SIG-M5 treated with dmso at 0.1 percent for 504 hours (cell line): ENCODE measurements at regions not wholly inside any gene's neighbourhood (a gene's known extent, or its start where the extent isn't known, plus 50 kb on each side); places are given as distances from the start of the nearest gene placed in this dataset.
"Not testable (repeated sequence)": the region's sequence is repeated elsewhere in the genome, so short reads cannot be mapped to it uniquely, and the experiment has no call there.

Experiments
- DNase-seq: peaks from one replicate; lab custom pipeline; 2025; ENCODE audit not compliant: unreplicated experiment; lab: John Stamatoyannopoulos, UW

DNA sequence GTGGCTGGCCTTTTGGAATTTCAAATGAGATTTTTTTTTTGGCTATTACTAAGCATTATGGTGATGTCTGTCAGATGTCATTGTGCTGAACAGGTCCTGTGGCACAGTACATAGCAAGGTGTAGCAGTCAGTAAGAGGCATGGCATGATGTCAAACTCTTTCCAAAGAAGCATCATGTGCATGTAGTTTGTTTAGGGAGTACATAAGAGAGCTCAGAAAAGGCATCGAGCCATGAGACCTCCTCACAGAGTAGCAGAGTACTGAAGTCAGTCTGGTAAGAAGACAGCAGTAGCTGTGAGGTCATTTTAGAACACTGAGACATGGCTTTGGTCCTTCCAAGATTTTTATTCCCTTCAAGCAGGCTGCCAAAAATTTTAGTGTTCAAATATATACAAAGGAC is 134.9 kb upstream of the SPRED1 start:
- DNase-seq: no peak

DNA sequence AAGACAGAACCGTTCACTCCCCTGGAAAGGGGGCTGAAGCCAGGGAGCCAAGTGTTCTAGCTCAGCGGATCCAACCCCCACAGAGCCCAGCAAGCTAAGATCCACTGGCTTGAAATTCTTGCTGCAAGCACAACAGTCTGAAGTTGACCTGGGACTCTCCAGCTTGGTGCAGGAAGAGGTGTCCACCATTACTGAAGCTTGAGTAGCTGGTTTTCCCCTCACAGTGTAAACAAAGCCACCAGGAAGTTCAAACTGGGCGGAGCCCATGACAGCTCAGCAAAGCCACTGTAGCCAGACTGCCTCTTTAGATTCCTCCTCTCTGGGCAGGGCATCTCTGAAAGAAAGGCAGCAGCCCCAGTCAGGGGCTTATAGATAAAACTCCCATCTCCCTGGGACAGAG is 132.8 kb upstream of the SPRED1 start:
- not testable (repeated sequence) for DNase-seq

DNA sequence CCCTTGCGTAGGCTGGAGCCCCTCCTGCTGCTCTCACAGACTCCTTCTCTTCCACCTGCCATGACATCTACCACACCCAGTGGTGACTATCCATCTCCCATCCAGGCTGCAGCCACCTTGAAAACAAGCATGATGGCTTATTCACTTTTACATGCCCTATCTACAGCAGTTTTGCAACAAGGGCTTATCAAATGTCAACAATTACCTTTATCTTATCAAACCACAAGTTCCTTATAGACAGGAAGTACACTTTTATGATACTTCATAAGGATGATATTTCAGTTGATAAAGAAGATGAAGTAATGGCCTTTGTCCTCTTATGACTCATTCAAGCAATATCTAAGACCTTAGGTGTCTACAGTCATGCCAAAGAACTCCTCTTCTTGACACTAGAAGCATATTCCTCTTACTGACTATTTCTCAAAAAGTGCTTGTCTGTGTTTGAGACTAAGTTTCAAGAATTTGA is 125.3 kb upstream of the SPRED1 start:
- DNase-seq: no peak

DNA sequence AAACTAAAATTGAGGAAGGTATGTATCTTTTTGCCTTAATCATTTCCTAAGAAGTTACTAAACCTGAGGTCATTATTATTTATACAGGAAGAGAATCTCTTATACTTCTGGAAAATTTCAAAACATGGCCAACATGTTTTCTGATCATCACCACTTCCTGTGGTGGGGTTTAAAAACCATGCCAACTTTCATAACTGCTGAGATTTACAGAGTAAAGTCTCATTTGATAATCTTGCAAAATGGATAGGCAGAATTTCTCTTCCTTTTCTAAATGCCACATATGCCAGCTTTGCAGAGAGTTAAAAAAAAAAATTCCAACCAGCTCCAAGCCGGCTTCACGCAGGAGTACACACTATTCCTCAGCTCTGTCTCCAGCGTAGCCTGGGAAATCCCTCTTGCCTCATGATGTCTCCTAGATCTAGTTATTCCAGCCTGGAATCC is 124.3 kb upstream of the SPRED1 start:
- no peak for DNase-seq

DNA sequence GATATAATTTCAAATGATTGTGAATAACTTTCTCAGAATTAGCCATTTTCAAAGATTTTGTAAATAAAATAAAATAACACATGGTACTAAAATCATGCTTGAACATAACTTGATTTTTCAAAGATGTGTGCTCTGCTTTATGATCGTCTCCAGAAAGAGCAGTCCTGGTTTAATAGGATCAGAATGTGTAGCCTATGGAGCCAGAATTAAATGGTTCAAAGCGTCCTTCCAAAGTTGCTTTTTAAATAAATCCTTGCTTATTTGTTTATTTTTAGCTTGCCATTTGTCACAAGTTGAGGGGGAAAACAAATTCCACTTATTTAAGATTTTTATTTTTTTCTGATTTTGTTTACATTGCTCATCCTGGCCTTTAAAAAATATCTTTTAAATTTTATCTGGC is 123.7 kb upstream of the SPRED1 start:
- DNase-seq: no peak

DNA sequence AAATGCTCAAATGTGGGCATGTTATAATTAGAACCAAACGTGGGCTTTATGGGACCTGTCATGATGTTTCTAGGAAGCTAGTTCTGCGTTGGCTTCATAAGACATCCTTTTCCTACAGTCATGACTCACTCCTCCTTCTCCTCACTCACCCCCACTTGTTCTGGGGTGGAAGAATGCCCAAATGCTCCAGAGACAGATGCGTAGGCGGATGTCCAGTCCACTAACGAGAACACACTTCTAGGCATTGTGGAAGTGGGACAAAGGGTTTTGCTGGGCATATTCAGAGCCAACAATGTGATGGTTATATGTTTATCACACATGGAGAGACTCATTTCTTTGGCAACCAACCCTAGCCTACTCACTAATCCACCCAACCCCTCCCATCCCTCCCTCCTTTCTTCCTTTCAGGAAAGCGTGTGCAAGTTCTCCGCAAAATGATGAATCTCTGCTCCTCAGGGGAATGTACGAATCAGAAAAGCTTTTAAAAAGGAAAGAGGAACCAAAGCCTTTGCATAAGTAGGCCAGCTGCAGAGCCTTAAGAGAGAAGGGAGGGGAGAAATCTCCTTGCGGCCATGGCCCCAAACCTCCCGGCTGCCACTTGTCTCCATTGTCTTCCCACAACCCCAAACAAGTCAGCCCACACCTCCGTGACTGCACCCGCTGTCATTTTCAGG is 123.0 kb upstream of the SPRED1 start:
- DNase-seq: peak; percentile 74

DNA sequence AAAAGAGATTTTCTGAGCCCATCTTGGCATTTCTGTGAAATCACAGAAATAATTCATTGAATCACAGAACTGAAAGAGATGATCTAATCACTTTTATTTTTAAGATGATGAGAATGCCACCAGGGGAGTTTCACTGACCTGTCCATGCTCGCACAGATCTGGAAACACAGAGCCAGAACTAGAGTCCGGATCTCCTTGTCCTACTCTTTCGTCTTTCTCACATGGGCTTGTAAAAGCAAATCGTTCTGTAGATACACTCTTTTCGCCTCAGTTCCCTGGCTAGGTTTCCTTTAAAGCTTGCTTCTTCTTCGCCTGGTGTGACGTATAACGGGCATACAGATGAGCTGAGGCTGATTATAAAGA is 122.5 kb upstream of the SPRED1 start:
- DNase-seq: no peak

DNA sequence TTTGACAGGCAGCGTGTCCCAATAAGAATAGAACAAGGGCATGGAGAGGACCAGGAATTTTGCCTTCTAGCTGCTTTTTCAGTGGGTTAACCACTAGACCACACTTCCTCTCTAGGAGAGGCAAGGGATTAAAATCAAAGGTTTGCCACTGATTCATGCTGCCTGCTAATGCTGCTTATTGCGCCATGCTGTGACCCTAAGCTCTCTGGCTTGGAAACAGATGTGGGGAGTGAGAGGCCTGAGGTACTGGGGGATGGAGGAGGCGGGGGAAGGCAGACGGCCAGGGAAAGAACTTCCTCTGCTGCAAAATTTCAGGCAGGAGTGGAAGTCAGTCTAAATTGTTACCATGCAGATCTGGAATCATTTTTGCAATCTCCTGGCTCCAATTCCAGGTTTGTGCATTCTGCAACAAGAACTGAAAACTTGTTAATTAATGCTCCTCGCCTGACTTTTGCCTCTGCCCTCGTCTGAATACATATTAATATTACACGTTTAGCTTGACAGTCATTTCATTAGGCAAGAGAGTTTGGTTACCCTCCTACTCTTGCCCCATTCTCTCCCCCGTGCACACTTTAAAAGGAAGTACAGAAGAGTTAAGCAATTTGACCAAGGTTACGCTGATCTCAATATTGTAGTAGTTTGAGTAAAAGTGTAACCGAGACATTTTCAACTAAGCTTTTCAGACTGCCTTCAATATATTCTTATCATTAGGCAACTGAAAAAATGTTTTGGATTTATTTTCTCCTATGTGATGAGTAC is 121.7 kb upstream of the SPRED1 start:
- DNase-seq: peak; percentile 84

DNA sequence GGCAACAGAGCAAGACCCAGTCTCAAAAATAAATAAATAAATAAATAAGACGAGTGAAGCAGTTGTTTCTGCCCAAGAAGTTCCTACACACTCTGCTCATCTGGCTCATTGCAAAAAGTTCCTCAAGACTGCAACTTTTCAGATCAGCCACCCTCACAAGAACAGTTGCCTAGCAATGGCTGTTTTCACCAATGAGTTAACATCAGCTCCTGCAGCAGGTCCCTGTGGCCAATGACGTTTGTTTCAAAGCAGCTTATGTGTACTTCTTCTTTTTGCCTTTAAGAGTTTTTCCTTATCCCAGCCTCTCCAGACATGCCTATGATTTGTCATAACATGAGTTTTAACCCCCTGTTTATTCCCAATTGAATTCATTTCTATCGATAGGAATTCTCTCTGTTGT is 118.4 kb upstream of the SPRED1 start:
- DNase-seq: no peak

DNA sequence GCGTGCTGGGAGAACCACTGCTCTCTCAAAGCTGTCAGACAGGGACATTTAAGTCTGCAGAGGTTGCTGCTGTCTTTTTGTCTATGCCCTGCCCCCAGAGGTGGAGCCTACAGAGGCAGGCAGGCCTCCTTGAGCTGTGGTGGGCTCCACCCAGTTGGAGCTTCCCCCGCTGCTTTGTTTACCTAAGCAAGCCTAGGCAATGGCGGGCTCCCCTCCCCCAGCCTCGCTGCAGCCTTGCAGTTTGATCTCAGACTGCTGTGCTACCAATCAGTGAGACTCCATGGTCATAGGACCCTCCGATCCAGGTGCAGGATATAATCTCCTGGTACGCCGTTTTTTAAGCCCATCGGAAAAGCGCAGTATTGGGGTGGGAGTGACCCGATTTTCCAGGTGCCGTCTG is 110.4 kb upstream of the SPRED1 start:
- DNase-seq: not testable (repeated sequence)

DNA sequence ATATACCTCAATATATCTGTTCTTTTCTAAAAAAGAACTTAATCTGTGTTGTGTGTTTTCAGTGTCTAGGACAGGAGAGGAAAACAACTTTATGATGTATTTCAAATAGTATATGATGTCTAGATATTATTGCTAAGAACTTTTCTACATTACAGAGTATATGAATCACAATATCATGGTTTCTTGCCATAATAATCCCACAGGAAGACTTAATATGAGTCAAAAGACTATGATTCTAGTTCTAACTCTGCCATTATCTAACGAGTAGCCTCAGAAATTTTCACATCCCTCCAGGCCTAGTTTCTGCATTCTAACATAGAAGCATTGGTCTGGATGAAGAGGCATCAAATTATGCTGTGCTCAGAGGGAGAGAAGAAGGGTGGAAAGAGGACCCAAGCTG is 107.7 kb upstream of the SPRED1 start:
- no peak for DNase-seq

DNA sequence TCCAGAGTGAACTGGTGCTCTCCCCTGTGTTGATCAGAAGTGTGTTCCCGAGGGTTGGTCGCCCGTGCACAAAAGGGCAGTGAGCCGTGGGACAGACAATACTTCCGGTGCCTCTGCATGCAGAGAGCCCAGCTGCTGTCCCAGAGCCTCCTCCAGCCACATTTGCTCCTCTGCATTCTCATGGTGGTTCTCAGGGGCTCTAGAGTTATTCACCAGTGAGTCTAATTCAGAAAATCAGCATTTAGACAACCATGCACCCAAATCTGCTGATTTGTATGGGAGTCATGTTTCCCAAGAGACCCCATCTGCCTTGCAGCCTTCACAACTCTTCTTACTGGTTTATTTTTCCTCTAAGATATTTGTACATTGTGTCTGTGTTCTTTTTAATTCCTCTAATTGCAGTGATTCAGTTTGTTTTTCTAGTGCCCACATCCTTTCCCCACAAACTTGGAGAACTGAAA is 107.0 kb upstream of the SPRED1 start:
- DNase-seq: no peak

DNA sequence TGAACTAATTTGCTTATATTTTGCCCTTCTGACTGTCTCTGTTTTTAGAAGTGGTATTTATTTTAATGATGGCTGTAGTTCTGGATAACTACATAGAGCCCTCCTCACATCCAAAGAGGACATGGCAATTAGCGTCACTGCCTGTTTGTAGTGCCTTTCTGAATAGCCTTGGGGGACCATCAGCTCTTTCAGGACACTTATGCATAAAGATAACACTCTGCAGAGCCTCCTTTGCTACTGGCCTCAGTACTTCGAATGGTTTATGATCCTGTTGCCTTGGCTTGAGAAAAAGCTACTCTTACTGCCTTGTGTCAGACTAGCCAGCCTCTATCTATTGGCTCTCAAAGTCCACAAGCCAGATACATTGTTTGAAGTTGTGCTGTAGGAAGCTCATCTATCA is 105.4 kb upstream of the SPRED1 start:
- DNase-seq: no peak

DNA sequence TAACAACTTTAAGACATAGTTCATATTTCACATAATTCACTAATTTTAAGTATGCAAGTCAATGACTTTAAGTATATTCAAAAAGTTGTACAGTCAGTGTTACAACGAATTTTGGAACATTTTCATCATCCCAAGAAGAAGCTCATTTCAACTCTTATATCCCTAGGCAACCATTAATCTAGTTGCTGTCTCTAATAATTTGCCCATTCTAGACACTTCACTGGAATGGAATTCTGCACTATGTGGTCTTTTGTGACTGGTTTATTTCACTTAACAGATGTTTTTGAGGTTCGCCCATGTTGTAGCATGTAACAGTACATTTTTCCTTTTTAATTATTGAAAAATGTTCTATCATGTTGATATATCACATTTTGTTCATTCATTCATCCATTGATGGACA is 104.2 kb upstream of the SPRED1 start:
- DNase-seq: no peak

DNA sequence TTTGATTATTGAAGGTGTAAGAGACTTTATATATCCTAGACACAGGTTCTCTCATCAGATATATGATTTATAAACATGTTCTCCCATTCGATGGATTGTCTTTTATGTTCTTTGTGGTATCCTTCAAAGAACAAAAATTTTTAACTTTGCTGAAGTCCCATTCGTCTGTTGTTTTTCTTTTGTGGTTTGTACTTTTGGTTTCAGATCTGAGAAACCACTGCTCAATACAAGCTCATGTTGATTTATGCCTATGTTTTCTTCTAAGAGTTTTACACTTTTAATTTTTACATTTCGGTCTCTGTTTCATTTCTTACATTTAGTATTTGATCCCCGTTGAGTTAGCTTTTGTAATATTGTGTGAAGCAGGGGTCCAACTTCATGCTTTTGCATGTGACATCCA is 103.3 kb upstream of the SPRED1 start:
- DNase-seq: no peak

DNA sequence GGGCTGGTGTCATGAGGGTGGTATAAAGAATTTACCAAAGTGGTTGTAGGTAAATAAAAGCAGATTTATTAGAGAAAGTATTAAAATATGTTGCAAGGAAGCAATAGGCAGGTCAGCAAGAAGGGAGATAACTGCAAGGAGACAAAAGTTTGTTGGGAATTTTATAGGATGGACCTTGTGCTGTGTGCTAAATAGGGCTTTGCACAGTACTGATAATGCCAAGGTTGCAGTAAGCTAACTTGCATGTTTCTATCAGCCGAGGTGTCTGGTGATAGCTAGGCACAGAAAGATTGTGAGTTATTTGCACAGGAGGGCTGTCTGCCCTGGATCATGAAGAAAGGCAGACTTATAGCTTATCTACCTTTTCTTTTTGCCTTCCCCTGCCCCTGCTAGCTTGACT is 102.5 kb upstream of the SPRED1 start:
- no peak for DNase-seq

DNA sequence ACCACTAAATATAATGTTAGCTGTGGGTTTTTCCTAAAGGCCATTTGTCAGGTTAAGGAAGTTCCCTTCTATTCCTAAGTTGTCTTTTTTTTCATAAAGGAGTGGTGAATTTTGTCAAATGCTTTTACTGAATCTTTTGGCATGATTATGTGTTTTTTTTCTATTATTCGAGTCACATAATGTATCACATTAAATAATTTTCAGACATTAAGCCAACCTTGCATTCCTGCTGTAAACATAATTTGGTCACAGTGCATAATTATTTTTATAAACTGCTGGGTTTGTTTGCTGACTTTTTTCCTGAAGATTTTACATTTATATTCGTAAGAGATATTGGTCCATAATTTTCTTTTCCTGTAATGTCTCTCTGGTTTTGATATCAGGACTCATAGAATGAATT is 101.8 kb upstream of the SPRED1 start:
- no peak for DNase-seq

DNA sequence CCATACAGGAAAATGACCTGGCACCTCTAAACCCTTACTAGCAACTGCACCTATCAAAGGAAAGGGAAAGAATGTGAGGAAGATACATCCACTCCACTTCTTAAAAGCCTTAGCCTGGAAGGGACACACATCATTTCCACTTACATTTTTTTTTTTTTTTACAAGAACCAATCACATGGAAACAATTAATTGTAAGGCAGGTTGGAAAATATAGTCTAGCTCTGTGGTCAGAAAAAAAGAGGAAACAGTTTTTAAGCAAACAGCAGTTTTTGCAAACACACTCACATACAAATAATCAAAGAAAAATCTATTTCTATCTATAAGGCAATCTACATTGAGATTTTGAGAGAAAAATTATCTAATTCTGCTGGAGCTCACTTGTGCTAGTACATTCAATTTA is 98.9 kb upstream of the SPRED1 start:
- DNase-seq: no peak

DNA sequence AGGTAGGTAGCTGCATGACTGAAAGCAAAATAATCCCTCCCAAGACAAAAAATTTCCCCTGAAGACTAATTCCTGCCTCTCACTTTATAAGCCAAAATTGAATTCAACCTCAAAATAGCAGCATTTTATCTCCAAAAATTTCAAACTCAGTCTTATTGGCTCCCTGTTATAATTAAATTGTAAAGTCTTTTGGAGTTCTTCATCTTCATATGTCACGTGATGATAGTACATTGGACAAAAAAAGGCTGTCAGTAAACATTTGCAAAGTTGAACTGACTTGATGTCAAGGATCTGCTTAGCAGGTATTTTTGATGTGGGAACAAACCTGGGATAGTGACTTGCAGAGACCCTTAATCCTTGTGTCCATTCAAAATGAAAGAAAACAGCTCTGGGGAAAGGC is 98.4 kb upstream of the SPRED1 start:
- DNase-seq: no peak

DNA sequence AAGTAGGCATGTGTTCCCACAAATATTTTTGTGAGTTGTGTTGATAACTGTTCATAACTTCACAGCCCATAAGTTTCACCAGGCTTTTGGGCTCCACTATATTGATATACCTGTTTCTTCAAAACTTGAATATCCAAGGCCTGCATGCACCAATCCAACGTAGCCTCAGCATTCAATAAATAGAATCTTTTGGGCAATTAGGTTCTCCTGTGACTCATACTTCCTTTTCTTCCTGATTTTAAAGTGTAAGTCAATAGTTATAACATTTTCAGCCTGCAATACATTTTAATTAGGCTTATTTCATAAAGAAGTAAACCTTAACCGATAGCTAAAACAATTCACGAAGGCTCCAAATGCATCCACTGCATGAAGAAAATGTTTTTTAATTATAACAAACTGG is 97.8 kb upstream of the SPRED1 start:
- DNase-seq: no peak

DNA sequence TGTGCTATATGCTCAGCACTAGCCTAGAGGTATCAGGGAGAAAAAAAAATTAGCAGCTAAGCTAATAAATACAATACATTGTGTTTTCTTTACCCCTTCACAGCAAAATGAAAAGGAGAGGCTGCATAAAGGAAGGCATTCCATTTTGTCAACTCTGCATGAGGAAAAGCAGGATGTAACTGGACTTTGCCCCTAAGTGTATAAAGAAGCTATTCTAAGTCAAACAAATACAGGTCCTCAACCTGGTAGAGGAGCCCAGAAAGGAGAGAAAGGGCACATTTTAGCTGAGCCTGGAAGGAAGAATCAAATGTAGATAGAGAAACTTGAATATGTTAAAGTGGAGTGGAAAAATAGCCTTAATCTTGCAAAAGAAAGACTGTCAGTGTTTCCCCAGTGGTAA is 89.0 kb upstream of the SPRED1 start:
- no peak for DNase-seq

DNA sequence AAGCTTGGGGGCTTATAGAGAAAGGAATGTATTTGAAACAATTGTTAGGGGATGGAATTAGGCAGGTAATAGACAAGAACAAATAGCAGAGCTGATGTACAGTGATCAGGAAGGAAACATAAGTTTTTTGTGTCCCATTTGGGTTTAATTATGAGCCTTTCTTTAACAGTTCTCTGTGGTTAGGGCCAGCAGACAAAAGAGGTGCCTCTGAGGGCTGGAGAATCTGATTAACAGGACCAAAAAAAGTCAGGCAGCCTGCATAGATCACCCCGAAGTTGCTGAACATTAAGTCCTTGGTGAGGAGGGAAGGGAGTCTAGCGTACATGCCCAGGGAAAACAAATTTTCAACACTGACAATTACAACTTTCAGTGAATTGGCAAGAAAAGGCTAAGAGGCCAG is 88.6 kb upstream of the SPRED1 start:
- DNase-seq: no peak

DNA sequence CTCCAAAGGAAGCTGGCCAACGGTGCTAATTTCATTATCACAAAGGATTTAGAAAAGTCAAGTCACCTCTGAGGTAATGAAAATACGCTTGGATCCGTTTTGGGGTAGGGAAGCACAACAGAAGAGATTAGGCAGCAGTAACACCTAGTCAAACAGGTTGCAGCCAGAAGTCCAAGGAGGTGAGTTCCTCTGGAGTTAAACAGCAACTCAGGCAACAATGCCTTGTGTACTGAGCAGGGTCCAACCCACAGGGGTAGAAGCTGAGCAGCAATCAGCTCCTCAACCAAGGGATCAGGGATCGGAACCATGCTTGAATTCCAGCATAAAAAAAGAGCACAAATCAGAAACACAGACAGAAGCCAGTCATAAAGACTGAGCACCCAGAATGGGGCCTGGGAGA is 88.1 kb upstream of the SPRED1 start:
- no peak for DNase-seq
